PFSK-1 (cell line): ENCODE measurements at regions not wholly inside any gene's neighbourhood (a gene's known extent, or its start where the extent isn't known, plus 50 kb on each side); places are given as distances from the start of the nearest gene placed in this dataset.

Source experiments
- REST ChIP-seq, 2 experiments: IDR thresholded peaks; 2 replicates each; pipeline versions ENCODE4 v1.6.1 to v1.8.0; 2011 to 2012; ENCODE audit warnings: low read depth in 2 of 2, low read length in 2 of 2, control low read depth in 1 of 2, inconsistent platforms in 1 of 2, mild to moderate bottlenecking in 1 of 2, moderate library complexity in 1 of 2; ENCODE audit not compliant: insufficient read depth in 1 of 2
- TAF1 ChIP-seq: IDR thresholded peaks from 2 replicates; pipeline ENCODE4 v1.6.1; 2012; ENCODE audit warnings: low read length, control low read depth, borderline replicate concordance; ENCODE audit not compliant: insufficient read depth

GRCh38 chr5:63805151-63805550 lies 157.1 kb downstream of the HTR1A start:
- TF ChIP-seq REST (IDR thresholded peaks at IDR 0.05; ENCODE audit: insufficient read depth in 1 of 2, low read depth in 2 of 2, low read length in 2 of 2): no peak
- no peak for TF ChIP-seq TAF1
